Esophagus muscularis mucosa (tissue), 4 donors: ENCODE measurements at regions not wholly inside any gene's neighbourhood (a gene's known extent, or its start where the extent isn't known, plus 50 kb on each side); places are given as distances from the start of the nearest gene placed in this dataset.

Experiments used
- DNase-seq: peaks from one replicate; pipeline ENCODE4 v3.0.0-alpha.2; 2017; ENCODE audit errors: extremely low spot score
- H3K27ac ChIP-seq, 4 donors: fragments of 200-600 bp; sonication (generic); replicated peaks in 1 of 4; 1 replicate in 3 of 4; 2 replicates in 1 of 4; pipeline ENCODE4 v1.5.1; 2016 to 2019; ENCODE audit warnings: mild to moderate bottlenecking in 1 of 4
- H3K27me3 ChIP-seq, 4 donors: fragments of 200-600 bp; sonication (generic); one replicate each; pipeline versions ENCODE4 v1.5.1 to v1.6.0; 2016 to 2019
- H3K36me3 ChIP-seq, 4 donors: fragments of 200-600 bp; sonication (generic); one replicate each; pipeline ENCODE4 v1.5.1; 2016 to 2019
- H3K4me1 ChIP-seq, 4 donors: fragments of 200-600 bp; sonication (generic); one replicate each; pipeline ENCODE4 v1.5.1; 2016 to 2019
- H3K4me3 ChIP-seq, 4 donors: fragments of 200-600 bp; sonication (generic); 1 replicate in 2 of 4; 2 replicates in 2 of 4; pipeline ENCODE4 v1.5.1; 2016 to 2019; ENCODE audit warnings: mild to moderate bottlenecking in 4 of 4, moderate library complexity in 1 of 4
- H3K9me3 ChIP-seq, 4 donors: fragments of 200-600 bp; sonication (generic); 1 replicate in 3 of 4; 2 replicates in 1 of 4; pipeline ENCODE4 v1.5.1; 2016 to 2019
- CTCF ChIP-seq, 3 experiments: fragments of 200-600 bp in 2 of 3; fragments of 450-650 bp in 1 of 3; sonication (generic) in 2 of 3; IDR thresholded peaks; one replicate each; pipeline ENCODE4 v1.5.1; 2017 to 2019; ENCODE audit warnings: antibody characterized with exemption in 3 of 3, mild to moderate bottlenecking in 2 of 3, moderate library complexity in 1 of 3
- EP300 ChIP-seq: sonication (generic); formaldehyde crosslinking; IDR thresholded peaks from one replicate; pipeline ENCODE4 v1.6.1; 2017; ENCODE audit warnings: antibody characterized with exemption
- POLR2A ChIP-seq: fragments of 450-650 bp; IDR thresholded peaks from one replicate; pipeline ENCODE4 v1.6.1; 2017; ENCODE audit warnings: antibody characterized with exemption, moderate library complexity, mild to moderate bottlenecking, low read depth
- POLR2AphosphoS5 ChIP-seq, 2 donors: sonication (generic); formaldehyde crosslinking; IDR thresholded peaks; one replicate each; pipeline ENCODE4 v1.6.1; 2017; ENCODE audit warnings: antibody characterized with exemption in 2 of 2
- WGBS: methylation state at CpG from one replicate; pipeline ENCODE4 v1.1.5; 2018; 5-methylcytosine and 5-hydroxymethylcytosine counted together
- intact Hi-C: fragments of 100-400 bp; cut with DNase I; formaldehyde crosslinking; loops from one replicate; pipeline ENCODE4 v1.15.1; 2023

DNA sequence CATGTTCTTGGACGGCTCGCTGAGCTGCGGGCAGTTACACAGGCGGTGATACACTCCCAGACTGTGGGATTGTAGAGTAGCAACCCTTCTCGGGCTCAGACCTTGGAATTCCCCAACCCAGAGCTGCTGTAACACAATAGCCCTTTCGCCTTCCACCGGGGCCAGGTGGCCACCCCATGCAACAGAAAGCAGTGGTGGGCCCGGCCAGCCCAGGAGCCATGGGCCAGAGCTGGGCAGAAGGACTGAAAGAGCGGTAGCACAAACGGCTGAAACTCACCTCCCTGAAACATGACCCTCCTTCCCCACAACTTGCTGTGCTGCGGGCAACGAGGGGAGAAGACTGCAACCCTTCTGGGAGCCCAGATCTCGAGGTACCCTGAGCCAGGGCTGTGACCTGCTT, 429.0 kb downstream of the SLITRK1 start:
- no peak overlapping the region for H3K4me3 ChIP-seq
- H3K9me3 ChIP-seq = no peaks in the 10 kb centered on the region
- TF ChIP-seq EP300 (no peak), CTCF (IDR thresholded peaks at IDR 0.05) (no peak), POLR2A (no peak), POLR2AphosphoS5 (IDR thresholded peaks at IDR 0.05) (no peak)
- no peaks in the 10 kb centered on the region for H3K36me3 ChIP-seq
- DNase-seq = no peak
- no peak overlapping the region for H3K27ac ChIP-seq
- no peaks in the 10 kb centered on the region for H3K4me1 ChIP-seq
- no peaks in the 10 kb centered on the region for H3K27me3 ChIP-seq
- intact Hi-C loops = no loop called here
- WGBS = 92% methylated on average over 5 of the region's 13 CpGs

DNA sequence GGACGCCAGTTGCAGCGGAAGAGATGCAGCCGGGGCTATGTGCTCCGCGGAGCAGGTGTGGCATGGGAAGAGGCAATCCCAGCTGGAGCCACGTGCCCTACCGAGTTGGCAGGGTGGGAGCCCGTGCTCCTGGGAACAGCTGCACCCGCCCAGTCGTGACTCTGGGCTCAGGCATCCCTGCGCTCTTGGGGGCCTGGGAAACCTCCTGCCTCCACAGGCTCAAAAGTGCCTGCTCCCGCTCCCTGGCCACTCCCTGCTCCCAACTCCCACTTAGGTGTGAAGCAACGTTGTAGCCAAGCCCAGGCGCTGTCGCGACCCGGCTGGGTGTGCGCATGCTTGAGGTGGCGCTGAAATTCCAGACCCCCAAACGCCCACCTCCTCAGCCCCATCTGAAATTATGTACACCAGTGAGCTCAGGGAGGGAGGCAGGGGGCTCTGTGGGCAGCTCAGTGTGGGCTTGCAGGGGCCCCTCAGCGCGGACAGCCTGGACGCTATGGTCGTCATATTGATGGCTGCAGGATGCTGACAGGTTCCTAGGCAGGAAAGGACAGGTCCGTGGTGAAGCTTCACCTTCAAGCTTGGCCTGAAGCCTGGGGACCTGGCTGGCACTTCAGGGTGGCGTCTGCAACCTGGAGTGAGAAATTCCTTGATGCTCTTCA, 429.9 kb downstream of the SLITRK1 start:
- no peak for TF ChIP-seq EP300
- TF ChIP-seq POLR2A = no peak
- TF ChIP-seq POLR2AphosphoS5 (IDR thresholded peaks at IDR 0.05) = no peak
- no peak for TF ChIP-seq CTCF (IDR thresholded peaks at IDR 0.05)
- Histone ChIP-seq H3K36me3 (no peaks in the 10 kb centered on the region), H3K4me1 (no peaks in the 10 kb centered on the region), H3K27me3 (no peaks in the 10 kb centered on the region), H3K27ac (no peak overlapping the region), H3K4me3 (no peak overlapping the region), H3K9me3 (no peaks in the 10 kb centered on the region)
- no peak for DNase-seq
- intact Hi-C loops = no loop called here
- WGBS = 92% methylated on average over 19 of the region's 26 CpGs

DNA sequence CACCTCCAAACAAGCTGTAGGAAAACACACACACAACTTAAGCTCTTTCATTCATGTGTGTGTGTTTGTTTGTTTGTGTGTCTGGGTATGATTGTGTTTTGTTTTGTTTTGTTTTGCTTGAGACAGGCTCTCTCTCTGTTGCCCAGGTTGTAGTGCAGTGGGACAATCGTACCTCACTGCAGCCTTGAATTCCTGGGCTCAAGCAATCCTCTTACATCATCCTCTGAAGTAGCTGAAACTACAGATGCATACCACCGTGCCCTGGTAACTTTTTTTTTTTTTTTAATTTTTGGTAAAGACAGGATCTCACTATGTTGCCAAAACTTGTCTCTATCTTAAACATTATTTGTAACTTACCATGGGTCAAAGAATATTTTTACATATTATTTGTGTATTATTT, 431.7 kb downstream of the SLITRK1 start:
- H3K27ac ChIP-seq = no peak overlapping the region
- WGBS = 61% methylated on average over 2 of the region's 2 CpGs
- intact Hi-C loops = no loop called here
- no peaks in the 10 kb centered on the region for H3K4me1 ChIP-seq
- H3K36me3 ChIP-seq = no peaks in the 10 kb centered on the region
- H3K9me3 ChIP-seq = no peaks in the 10 kb centered on the region
- no peak overlapping the region for H3K4me3 ChIP-seq
- no peaks in the 10 kb centered on the region for H3K27me3 ChIP-seq
- no peak for DNase-seq
- TF ChIP-seq EP300 (no peak), POLR2A (no peak), POLR2AphosphoS5 (IDR thresholded peaks at IDR 0.05) (no peak), CTCF (IDR thresholded peaks at IDR 0.05) (no peak)

DNA sequence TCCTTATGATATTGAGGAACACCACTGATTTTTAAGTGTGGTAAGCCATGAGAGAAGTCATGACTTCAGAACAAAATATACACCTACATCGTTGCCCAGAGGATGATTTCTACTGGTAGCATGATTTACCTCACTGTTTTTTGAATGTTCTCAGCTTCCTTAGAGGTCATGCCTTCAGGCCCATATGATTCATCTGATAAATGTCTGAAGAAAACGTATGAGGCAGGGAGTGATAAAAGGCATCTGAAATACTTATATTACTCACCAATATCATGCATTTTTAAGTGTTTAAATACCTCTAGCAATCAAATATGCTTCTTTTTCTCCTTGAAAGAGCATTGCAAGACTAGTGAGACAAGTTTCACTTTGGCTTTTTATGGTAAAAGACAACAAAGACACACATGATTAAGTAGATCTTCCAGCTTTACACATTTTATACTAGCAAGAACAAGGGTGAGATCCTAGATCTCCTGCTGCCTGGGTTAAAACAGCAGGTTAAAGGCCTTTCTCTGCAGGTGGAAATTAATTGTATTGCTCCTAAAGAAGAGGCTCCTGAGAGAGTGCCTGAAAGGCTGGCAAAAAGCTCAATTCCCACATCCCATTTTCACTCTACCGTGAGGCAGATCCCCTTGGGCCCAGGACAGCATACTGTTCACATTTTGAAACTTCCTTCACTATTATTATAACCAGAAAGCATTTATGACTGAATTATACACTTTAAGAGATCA, 432.4 kb downstream of the SLITRK1 start:
- H3K36me3 ChIP-seq = no peaks in the 10 kb centered on the region
- H3K9me3 ChIP-seq = no peaks in the 10 kb centered on the region
- intact Hi-C loops = no loop called here
- DNase-seq = no peak
- no peak overlapping the region for H3K4me3 ChIP-seq
- no peaks in the 10 kb centered on the region for H3K4me1 ChIP-seq
- no peaks in the 10 kb centered on the region for H3K27me3 ChIP-seq
- WGBS = 49% methylated on average over 3 of the region's 3 CpGs
- no peak overlapping the region for H3K27ac ChIP-seq
- TF ChIP-seq POLR2AphosphoS5 (IDR thresholded peaks at IDR 0.05) = no peak
- TF ChIP-seq CTCF (IDR thresholded peaks at IDR 0.05) = no peak
- TF ChIP-seq POLR2A = no peak
- TF ChIP-seq EP300 = no peak
